ENCODE measurements at regions not wholly inside any gene's neighbourhood (a gene's known extent, or its start where the extent isn't known, plus 50 kb on each side); places are given as distances from the start of the nearest gene placed in this dataset.
A peak's percentile ranks its signal among the peaks of the same experiment; 100 is the strongest.

DNA sequence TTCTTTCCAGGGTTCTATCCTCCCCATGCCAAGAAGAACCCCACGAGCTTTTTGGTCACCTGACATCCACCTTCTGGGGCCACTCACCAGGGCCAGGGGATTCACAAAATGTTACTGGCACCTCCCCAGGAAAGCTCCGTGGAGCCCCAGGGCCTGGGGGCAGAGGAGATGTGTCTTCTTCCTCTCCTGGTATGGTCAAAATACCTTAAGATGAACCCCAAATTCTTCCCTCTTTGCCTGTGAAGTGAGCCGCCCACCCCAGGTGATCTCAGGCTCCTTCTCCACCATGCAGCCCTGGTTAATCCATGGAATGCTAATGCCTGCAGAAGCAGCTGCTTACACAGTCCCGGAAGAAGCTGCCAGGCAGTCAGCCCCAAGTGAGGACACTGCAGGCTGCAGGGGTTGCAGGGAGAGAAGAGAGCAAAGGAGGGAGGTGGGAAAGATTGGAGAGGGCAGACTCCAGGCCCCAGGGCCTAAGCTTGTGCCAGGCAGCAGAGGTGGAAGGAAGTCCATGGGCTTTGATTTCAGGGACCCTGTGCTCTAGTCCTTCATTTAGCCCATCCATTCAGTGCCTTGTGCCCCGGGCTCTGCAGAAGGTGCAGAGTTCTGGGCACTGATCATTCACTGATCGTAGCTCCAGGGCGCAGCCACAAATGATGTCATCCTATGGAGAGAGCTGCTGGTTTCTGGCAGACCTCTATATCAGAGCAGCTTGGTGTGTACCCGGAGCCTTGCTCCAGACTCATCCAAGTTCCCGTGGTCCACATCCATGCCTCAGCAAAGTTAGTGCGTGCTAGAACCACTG is 127.9 kb upstream of the NECTIN1 start:
- Histone ChIP-seq H3K4me3 (no peak overlapping the region), H3K27ac (ENCODE audit: low read depth) (no peak overlapping the region), H3K4me2 (no peak overlapping the region), H3K4me1 (ENCODE audit: insufficient read depth) (no peaks in the 10 kb centered on the region), H3K36me3 (ENCODE audit: insufficient read depth) (no peaks in the 10 kb centered on the region), H4K20me1 (replicated peaks; ENCODE audit: insufficient read depth) (no peaks in the 10 kb centered on the region), H2AFZ (no peak overlapping the region), H3K27me3 (ENCODE audit: insufficient read depth) (no peaks in the 10 kb centered on the region), H3K79me2 (replicated peaks; ENCODE audit: insufficient read depth) (no peaks in the 10 kb centered on the region), H3K9me2 (ENCODE audit: insufficient read depth) (no peaks in the 10 kb centered on the region), H3F3A (replicated peaks; ENCODE audit: low read depth) (no peaks in the 10 kb centered on the region)
- DNase-seq (ENCODE audit: low spot score) (no peak), ATAC-seq (peak; percentile 59)
- TF ChIP-seq CREB1 (CRISPR knock-in tag; IDR thresholded peaks at IDR 0.05; ENCODE audit: low read depth) (no peak), STAT1 (IDR thresholded peaks at IDR 0.05; ENCODE audit: unreplicated experiment) (no peak), JUNB (IDR thresholded peaks at IDR 0.05; ENCODE audit: unreplicated experiment) (no peak), POLR2AphosphoS5 (IDR thresholded peaks at IDR 0.05; ENCODE audit: low read depth) (no peak)
- TF ChIP-seq, protein P1, sequence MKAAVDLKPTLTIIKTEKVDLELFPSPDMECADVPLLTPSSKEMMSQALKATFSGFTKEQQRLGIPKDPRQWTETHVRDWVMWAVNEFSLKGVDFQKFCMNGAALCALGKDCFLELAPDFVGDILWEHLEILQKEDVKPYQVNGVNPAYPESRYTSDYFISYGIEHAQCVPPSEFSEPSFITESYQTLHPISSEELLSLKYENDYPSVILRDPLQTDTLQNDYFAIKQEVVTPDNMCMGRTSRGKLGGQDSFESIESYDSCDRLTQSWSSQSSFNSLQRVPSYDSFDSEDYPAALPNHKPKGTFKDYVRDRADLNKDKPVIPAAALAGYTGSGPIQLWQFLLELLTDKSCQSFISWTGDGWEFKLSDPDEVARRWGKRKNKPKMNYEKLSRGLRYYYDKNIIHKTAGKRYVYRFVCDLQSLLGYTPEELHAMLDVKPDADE (IDR thresholded peaks at IDR 0.05): no peak
- TF ChIP-seq, protein P2, sequence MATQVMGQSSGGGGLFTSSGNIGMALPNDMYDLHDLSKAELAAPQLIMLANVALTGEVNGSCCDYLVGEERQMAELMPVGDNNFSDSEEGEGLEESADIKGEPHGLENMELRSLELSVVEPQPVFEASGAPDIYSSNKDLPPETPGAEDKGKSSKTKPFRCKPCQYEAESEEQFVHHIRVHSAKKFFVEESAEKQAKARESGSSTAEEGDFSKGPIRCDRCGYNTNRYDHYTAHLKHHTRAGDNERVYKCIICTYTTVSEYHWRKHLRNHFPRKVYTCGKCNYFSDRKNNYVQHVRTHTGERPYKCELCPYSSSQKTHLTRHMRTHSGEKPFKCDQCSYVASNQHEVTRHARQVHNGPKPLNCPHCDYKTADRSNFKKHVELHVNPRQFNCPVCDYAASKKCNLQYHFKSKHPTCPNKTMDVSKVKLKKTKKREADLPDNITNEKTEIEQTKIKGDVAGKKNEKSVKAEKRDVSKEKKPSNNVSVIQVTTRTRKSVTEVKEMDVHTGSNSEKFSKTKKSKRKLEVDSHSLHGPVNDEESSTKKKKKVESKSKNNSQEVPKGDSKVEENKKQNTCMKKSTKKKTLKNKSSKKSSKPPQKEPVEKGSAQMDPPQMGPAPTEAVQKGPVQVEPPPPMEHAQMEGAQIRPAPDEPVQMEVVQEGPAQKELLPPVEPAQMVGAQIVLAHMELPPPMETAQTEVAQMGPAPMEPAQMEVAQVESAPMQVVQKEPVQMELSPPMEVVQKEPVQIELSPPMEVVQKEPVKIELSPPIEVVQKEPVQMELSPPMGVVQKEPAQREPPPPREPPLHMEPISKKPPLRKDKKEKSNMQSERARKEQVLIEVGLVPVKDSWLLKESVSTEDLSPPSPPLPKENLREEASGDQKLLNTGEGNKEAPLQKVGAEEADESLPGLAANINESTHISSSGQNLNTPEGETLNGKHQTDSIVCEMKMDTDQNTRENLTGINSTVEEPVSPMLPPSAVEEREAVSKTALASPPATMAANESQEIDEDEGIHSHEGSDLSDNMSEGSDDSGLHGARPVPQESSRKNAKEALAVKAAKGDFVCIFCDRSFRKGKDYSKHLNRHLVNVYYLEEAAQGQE (IDR thresholded peaks at IDR 0.05; ENCODE audit: unreplicated experiment): no peak
- TF ChIP-seq, protein P3, sequence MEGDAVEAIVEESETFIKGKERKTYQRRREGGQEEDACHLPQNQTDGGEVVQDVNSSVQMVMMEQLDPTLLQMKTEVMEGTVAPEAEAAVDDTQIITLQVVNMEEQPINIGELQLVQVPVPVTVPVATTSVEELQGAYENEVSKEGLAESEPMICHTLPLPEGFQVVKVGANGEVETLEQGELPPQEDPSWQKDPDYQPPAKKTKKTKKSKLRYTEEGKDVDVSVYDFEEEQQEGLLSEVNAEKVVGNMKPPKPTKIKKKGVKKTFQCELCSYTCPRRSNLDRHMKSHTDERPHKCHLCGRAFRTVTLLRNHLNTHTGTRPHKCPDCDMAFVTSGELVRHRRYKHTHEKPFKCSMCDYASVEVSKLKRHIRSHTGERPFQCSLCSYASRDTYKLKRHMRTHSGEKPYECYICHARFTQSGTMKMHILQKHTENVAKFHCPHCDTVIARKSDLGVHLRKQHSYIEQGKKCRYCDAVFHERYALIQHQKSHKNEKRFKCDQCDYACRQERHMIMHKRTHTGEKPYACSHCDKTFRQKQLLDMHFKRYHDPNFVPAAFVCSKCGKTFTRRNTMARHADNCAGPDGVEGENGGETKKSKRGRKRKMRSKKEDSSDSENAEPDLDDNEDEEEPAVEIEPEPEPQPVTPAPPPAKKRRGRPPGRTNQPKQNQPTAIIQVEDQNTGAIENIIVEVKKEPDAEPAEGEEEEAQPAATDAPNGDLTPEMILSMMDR (conservative IDR thresholded peaks at IDR 0.05; ENCODE audit: low read depth in 2 of 2): no peak
- Mint-ChIP-seq H3K36me3 (ENCODE audit: low read depth) (no peaks in the 10 kb centered on the region), H3K9me3 (no peaks in the 10 kb centered on the region), H3K27me3 (ENCODE audit: insufficient read depth, low read depth, poor library complexity) (peaks cover 12% of the 10 kb centered on the region), H3K27ac (no peak overlapping the region), H3K4me3 (no peak overlapping the region), H3K4me1 (no peaks in the 10 kb centered on the region)

DNA sequence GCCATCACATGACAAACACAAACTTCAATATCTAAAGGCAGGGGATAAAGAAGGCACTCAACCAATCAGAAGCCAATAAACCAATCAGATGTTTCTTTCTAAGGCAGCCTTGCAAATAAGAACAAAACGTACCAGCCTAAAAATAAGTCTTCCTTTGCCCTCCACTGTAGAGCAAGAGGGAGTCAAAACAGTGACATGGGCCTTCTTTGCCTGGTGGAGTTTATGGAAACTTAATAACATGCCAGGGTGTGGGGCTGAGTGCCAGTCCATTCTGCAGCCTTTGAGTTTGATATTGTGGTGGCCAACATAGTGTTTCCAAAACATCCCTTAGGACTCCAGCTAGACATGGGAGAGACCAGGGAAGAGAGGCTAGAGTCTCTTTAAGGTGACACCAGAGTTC is 126.1 kb upstream of the NECTIN1 start:
- no peak overlapping the region for H3K4me3 ChIP-seq
- H2AFZ ChIP-seq: no peak overlapping the region
- H3K27me3 Mint-ChIP-seq (ENCODE audit: insufficient read depth, low read depth, poor library complexity): peaks cover 15% of the 10 kb centered on the region
- 0 out of 3 replicates have a peak, but pooled peaks cover 2% of the 10 kb centered on the region for H3K4me1 Mint-ChIP-seq
- no peaks in the 10 kb centered on the region for H3K79me2 ChIP-seq (replicated peaks; ENCODE audit: insufficient read depth)
- no peaks in the 10 kb centered on the region for H4K20me1 ChIP-seq (replicated peaks; ENCODE audit: insufficient read depth)
- no peaks in the 10 kb centered on the region for H3K9me3 Mint-ChIP-seq
- no peaks in the 10 kb centered on the region for H3F3A ChIP-seq (replicated peaks; ENCODE audit: low read depth)
- H3K27me3 ChIP-seq (ENCODE audit: insufficient read depth): no peaks in the 10 kb centered on the region
- no peaks in the 10 kb centered on the region for H3K9me2 ChIP-seq (ENCODE audit: insufficient read depth)
- H3K36me3 Mint-ChIP-seq (ENCODE audit: low read depth): no peaks in the 10 kb centered on the region
- H3K4me2 ChIP-seq: no peak overlapping the region
- H3K4me1 ChIP-seq (ENCODE audit: insufficient read depth): no peaks in the 10 kb centered on the region
- H3K4me3 Mint-ChIP-seq: no peak overlapping the region
- no peak overlapping the region for H3K27ac Mint-ChIP-seq
- H3K36me3 ChIP-seq (ENCODE audit: insufficient read depth): no peaks in the 10 kb centered on the region
- no peak for DNase-seq (ENCODE audit: low spot score)
- no peak for ATAC-seq
- no peak overlapping the region for H3K27ac ChIP-seq (ENCODE audit: low read depth)
- TF ChIP-seq EZH2phosphoT487 (IDR thresholded peaks at IDR 0.05; ENCODE audit: unreplicated experiment): no peak
- no peak for TF ChIP-seq CREB1 (CRISPR knock-in tag; IDR thresholded peaks at IDR 0.05; ENCODE audit: low read depth)
- TF ChIP-seq STAT1 (IDR thresholded peaks at IDR 0.05; ENCODE audit: unreplicated experiment): no peak
- no peak for TF ChIP-seq ZNF114 (CRISPR knock-in tag; IDR thresholded peaks at IDR 0.05)
- TF ChIP-seq ZNF331 (CRISPR knock-in tag; IDR thresholded peaks at IDR 0.05; ENCODE audit: low read depth): no peak
- no peak for TF ChIP-seq POLR2AphosphoS5 (IDR thresholded peaks at IDR 0.05; ENCODE audit: low read depth)
- TF ChIP-seq, protein P1 (IDR thresholded peaks at IDR 0.05): no peak
- TF ChIP-seq, protein P2 (IDR thresholded peaks at IDR 0.05; ENCODE audit: unreplicated experiment): no peak
